Ishikawa (cell line): ENCODE measurements at regions not wholly inside any gene's neighbourhood (a gene's known extent, or its start where the extent isn't known, plus 50 kb on each side); places are given as distances from the start of the nearest gene placed in this dataset.

Experiments
- CEBPB ChIP-seq: IDR thresholded peaks from 2 replicates; pipeline ENCODE4 v1.6.1; 2012
- CREB1 ChIP-seq: IDR thresholded peaks from 2 replicates; pipeline ENCODE4 v1.6.1; 2012; ENCODE audit warnings: low read depth
- EGR1 ChIP-seq: IDR thresholded peaks from 2 replicates; pipeline ENCODE4 v1.6.1; 2012
- EP300 ChIP-seq: IDR thresholded peaks from 2 replicates; pipeline ENCODE4 v1.6.1; 2012; ENCODE audit warnings: borderline replicate concordance
- FOXM1 ChIP-seq: IDR thresholded peaks from 2 replicates; pipeline ENCODE4 v1.6.1; 2012; ENCODE audit warnings: low read depth, borderline replicate concordance
- NFIC ChIP-seq: IDR thresholded peaks from 2 replicates; pipeline ENCODE4 v1.6.1; 2012
- RAD21 ChIP-seq: IDR thresholded peaks from 2 replicates; pipeline ENCODE4 v1.6.1; 2012; ENCODE audit warnings: low read depth
- TAF1 ChIP-seq: IDR thresholded peaks from 2 replicates; pipeline ENCODE4 v1.6.1; 2012; ENCODE audit warnings: low read depth, mild to moderate bottlenecking
- TCF12 ChIP-seq: IDR thresholded peaks from 2 replicates; pipeline ENCODE4 v1.6.1; 2012; ENCODE audit warnings: low read depth
- TEAD4 ChIP-seq: IDR thresholded peaks from 2 replicates; pipeline ENCODE4 v1.6.1; 2012
- YY1 ChIP-seq: IDR thresholded peaks from 2 replicates; pipeline ENCODE4 v1.6.1; 2012; ENCODE audit warnings: low read depth
- ZBTB7A ChIP-seq: IDR thresholded peaks from 2 replicates; pipeline ENCODE4 v1.6.1; 2012; ENCODE audit warnings: low read depth
- TF ChIP-seq, protein P1 (sequence below): IDR thresholded peaks from 2 replicates; pipeline ENCODE4 v1.6.1; 2012
- TF ChIP-seq, protein P2 (sequence below): IDR thresholded peaks from 2 replicates; pipeline ENCODE4 v1.6.1; 2012; ENCODE audit warnings: low read depth, mild to moderate bottlenecking
- TF ChIP-seq, protein P3 (sequence below): IDR thresholded peaks from 2 replicates; pipeline ENCODE4 v1.6.1; 2012

DNA sequence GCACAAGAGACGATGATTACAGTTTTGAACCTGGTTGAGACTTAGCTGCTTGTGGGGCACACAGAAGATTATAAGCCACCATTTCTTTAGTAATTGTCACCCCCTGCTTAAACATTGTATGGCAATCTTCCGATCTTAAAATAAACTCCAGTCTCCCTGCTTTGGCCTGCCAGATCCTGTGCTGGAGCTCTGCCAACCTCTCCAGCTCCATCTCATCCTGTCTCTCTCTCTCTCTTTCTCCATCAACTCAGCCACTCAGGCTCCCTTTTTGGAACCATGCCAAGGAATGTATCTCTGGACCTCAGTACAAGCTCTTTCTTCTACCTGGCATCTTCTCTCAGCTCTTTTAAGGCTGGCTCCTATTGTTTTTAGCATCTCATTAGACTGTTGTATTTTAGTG is 1053.2 kb downstream of the REEP3 start:
- TF ChIP-seq FOXM1, result no peak
- no peak for TF ChIP-seq RAD21
- TF ChIP-seq TEAD4, result no peak
- no peak for TF ChIP-seq CREB1
- TF ChIP-seq EGR1, result no peak
- no peak for TF ChIP-seq TAF1
- TF ChIP-seq CEBPB, result no peak
- TF ChIP-seq YY1, result no peak
- no peak for TF ChIP-seq TCF12
- TF ChIP-seq, protein P1, sequence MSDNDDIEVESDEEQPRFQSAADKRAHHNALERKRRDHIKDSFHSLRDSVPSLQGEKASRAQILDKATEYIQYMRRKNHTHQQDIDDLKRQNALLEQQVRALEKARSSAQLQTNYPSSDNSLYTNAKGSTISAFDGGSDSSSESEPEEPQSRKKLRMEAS, result no peak
- no peak for TF ChIP-seq NFIC

DNA sequence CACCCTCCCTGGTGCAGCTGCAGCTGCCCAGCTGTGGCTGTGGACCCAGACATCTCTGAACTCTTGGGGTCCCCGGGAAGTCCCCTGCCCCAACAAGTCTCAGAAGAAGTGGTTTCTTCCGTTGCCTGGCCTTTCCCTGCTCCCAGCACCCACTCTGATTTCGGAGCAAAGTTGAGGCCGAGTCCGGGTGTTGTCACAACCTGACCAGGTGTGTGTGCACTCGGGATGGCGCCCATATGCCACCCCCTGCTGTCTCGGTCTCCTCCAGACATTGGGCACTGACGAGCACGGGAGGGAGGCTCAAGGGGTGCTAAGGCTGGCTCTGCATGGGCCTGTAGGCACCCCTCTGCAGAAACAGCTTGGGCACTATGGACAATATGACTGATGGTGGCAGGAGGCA is 1055.3 kb downstream of the REEP3 start:
- TF ChIP-seq CREB1, result no peak
- no peak for TF ChIP-seq YY1
- TF ChIP-seq TAF1, result no peak
- TF ChIP-seq, protein P2, sequence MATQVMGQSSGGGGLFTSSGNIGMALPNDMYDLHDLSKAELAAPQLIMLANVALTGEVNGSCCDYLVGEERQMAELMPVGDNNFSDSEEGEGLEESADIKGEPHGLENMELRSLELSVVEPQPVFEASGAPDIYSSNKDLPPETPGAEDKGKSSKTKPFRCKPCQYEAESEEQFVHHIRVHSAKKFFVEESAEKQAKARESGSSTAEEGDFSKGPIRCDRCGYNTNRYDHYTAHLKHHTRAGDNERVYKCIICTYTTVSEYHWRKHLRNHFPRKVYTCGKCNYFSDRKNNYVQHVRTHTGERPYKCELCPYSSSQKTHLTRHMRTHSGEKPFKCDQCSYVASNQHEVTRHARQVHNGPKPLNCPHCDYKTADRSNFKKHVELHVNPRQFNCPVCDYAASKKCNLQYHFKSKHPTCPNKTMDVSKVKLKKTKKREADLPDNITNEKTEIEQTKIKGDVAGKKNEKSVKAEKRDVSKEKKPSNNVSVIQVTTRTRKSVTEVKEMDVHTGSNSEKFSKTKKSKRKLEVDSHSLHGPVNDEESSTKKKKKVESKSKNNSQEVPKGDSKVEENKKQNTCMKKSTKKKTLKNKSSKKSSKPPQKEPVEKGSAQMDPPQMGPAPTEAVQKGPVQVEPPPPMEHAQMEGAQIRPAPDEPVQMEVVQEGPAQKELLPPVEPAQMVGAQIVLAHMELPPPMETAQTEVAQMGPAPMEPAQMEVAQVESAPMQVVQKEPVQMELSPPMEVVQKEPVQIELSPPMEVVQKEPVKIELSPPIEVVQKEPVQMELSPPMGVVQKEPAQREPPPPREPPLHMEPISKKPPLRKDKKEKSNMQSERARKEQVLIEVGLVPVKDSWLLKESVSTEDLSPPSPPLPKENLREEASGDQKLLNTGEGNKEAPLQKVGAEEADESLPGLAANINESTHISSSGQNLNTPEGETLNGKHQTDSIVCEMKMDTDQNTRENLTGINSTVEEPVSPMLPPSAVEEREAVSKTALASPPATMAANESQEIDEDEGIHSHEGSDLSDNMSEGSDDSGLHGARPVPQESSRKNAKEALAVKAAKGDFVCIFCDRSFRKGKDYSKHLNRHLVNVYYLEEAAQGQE, result no peak

DNA sequence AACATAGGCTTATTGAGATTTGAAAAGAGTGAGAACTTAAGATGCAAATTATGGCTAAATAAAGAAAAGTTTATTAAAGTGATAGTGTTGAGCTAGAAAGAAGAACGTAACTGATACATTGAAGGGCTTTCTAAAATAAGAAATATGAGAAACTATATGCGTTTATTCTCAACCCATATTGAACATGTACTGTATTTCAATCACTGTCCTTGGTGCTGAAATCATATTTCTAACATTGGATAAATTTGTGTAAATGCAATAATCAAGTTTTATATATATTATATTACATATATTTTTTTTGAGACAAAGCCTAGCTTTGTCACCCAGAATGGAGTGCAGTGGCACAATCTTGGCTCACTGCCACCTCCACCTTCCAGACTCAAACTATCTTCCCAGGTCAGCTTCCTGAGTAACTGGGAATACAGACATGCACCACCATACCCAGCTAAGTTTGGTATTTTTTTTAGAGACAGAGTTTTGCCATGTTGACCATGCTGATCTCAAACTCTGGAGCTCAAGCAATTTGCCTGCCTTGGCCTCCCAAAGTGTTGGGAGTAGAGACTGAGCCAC is 1065.8 kb downstream of the REEP3 start:
- TF ChIP-seq, protein P2, result peak; percentile 78
- TF ChIP-seq, protein P3, sequence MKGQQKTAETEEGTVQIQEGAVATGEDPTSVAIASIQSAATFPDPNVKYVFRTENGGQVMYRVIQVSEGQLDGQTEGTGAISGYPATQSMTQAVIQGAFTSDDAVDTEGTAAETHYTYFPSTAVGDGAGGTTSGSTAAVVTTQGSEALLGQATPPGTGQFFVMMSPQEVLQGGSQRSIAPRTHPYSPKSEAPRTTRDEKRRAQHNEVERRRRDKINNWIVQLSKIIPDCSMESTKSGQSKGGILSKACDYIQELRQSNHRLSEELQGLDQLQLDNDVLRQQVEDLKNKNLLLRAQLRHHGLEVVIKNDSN, result no peak
- no peak for TF ChIP-seq EGR1

DNA sequence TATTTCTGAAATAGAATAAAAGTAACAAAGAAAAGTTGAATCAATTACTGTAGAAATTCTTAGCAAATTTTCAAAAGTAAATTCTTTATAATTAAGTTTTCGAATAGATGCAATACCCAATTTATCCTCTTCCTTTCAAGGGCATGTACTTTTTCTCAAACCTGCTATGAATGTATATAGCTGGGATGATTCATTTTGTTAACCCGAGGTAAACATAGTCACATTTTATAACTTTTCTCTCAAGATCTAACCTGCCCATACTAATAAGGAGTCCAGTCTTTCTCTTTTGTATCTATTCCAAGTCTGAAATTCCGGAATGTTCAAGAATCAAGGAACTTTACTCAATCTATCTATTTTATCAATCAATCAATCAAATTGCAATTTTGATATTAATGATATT is 1072.9 kb downstream of the REEP3 start:
- no peak for TF ChIP-seq RAD21
- TF ChIP-seq, protein P1, result no peak
- TF ChIP-seq TCF12, result no peak
- TF ChIP-seq ZBTB7A, result no peak
- no peak for TF ChIP-seq EGR1
- no peak for TF ChIP-seq TEAD4
- no peak for TF ChIP-seq NFIC
- TF ChIP-seq, protein P2, result no peak
- no peak for TF ChIP-seq EP300
- TF ChIP-seq FOXM1, result no peak
- no peak for TF ChIP-seq CREB1
- TF ChIP-seq, protein P3, result no peak
- no peak for TF ChIP-seq YY1
- TF ChIP-seq TAF1, result no peak
- no peak for TF ChIP-seq CEBPB

DNA sequence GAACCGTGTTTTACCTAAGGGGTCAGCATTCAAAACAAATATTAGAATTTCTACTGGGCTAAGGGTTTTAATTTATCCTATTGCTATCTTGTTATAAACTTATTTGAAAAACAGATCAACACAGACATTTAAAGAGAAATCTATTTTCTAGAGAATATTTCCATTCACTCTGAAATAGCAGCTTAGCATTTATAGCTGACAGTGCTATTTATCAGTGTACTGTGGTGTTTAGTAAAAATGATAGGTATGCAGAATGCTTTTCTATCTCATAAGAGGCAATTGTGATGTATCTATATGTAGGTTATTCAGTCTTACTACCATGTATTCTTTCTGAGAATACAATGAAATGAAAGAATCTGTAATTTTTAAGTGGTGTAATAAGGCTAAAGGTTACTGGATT is 1077.4 kb downstream of the REEP3 start:
- TF ChIP-seq, protein P3, result no peak
- TF ChIP-seq FOXM1, result no peak
- no peak for TF ChIP-seq EP300
- no peak for TF ChIP-seq TAF1
- no peak for TF ChIP-seq TEAD4
